B cell (primary cell): ENCODE measurements at regions not wholly inside any gene's neighbourhood (a gene's known extent, or its start where the extent isn't known, plus 50 kb on each side); places are given as distances from the start of the nearest gene placed in this dataset.
"Not testable (repeated sequence)": the region's sequence is repeated elsewhere in the genome, so short reads cannot be mapped to it uniquely, and the experiment has no call there.

Experiments
- ATAC-seq: fragments of 200-7000 bp; cut with Tn5 transposase; one replicate; pipeline ENCODE4 v1.10.0; 2021; ENCODE audit warnings: low read depth, mild to moderate bottlenecking, moderate number of reproducible peaks, moderate library complexity
- CTCF ChIA-PET: fragments of 350-600 bp; sonication (Branson Sonifier 250); formaldehyde crosslinking; loops from one replicate; lab custom pipeline; 2021; ENCODE audit warnings: antibody characterized with exemption, inconsistent platforms; lab: Charles Lee
- POLR2A ChIA-PET: fragments of 350-600 bp; sonication (Branson Sonifier 250); formaldehyde crosslinking; loops from one replicate; lab custom pipeline; 2021; ENCODE audit warnings: antibody characterized with exemption; lab: Charles Lee
- DNase-seq: peaks from one replicate; pipeline ENCODE4 v3.0.0; 2013
- H2AFZ ChIP-seq: 2 replicates; pipeline ENCODE4 v1.6.1; 2012; ENCODE audit warnings: mild to moderate bottlenecking, low read depth, low read length; ENCODE audit not compliant: insufficient read depth, poor library complexity, severe bottlenecking
- H3K27ac ChIP-seq, 2 donors: 1 replicate in 1 of 2; 2 replicates in 1 of 2; pipeline ENCODE4 v1.5.1; 2012 to 2013; ENCODE audit warnings: low read length in 2 of 2, mild to moderate bottlenecking in 2 of 2, moderate library complexity in 1 of 2
- H3K27me3 ChIP-seq, 4 experiments: fragments of 200-600 bp in 1 of 4; sonication (generic) in 1 of 4; replicated peaks in 1 of 4; 1 replicate in 2 of 4; 2 replicates in 2 of 4; pipeline versions ENCODE4 v1.6.1 to v1.7.0; 2013 to 2016; ENCODE audit warnings: low read length in 3 of 4, mild to moderate bottlenecking in 2 of 4, mixed read lengths in 1 of 4, moderate library complexity in 1 of 4; ENCODE audit not compliant: insufficient read depth in 4 of 4, control insufficient read depth in 3 of 4; ENCODE audit errors: control extremely low read depth in 1 of 4
- H3K36me3 ChIP-seq, 2 experiments: replicated peaks in 1 of 2; 1 replicate in 1 of 2; 2 replicates in 1 of 2; pipeline versions ENCODE4 v1.6.1 to v1.7.1; 2013; ENCODE audit warnings: low read length in 1 of 2; ENCODE audit not compliant: insufficient read depth in 2 of 2, control insufficient read depth in 1 of 2; ENCODE audit errors: control extremely low read depth in 1 of 2, extremely low read depth in 1 of 2
- H3K4me1 ChIP-seq, 2 donors: fragments of 200-600 bp in 1 of 2; sonication (generic) in 1 of 2; 1 replicate in 1 of 2; 2 replicates in 1 of 2; pipeline versions ENCODE4 v1.5.1 to v1.6.1; 2013 to 2017; ENCODE audit warnings: low read length in 2 of 2; ENCODE audit not compliant: control insufficient read depth in 2 of 2, insufficient read depth in 2 of 2
- H3K4me2 ChIP-seq: replicated peaks from 2 replicates; pipeline ENCODE3; 2012; ENCODE audit warnings: mild to moderate bottlenecking, low read depth, low read length; ENCODE audit not compliant: poor library complexity, severe bottlenecking
- H3K4me3 ChIP-seq, 5 experiments: fragments of 200-600 bp in 1 of 5; sonication (generic) in 1 of 5; 1 replicate in 3 of 5; 2 replicates in 2 of 5; pipeline versions ENCODE4 v1.5.1 to v1.7.0; 2011 to 2016; ENCODE audit warnings: low read length in 4 of 5, mild to moderate bottlenecking in 4 of 5, low read depth in 2 of 5, control low read depth in 1 of 5, moderate library complexity in 1 of 5; ENCODE audit not compliant: insufficient read depth in 1 of 5; ENCODE audit errors: control extremely low read depth in 1 of 5, extremely low read depth in 1 of 5
- H3K79me2 ChIP-seq: fragments of 200-600 bp; sonication (generic); one replicate; pipeline ENCODE4 v1.6.0; 2016; ENCODE audit warnings: low read length; ENCODE audit not compliant: control insufficient read depth, insufficient read depth
- H3K9ac ChIP-seq: fragments of 200-600 bp; sonication (generic); 2 replicates; pipeline ENCODE4 v1.6.1; 2017; ENCODE audit warnings: mild to moderate bottlenecking, low read length, moderate library complexity
- H3K9me3 ChIP-seq, 3 donors: one replicate each; pipeline versions ENCODE4 v1.6.1 to v1.7.1; 2013; ENCODE audit warnings: low read length in 2 of 3; ENCODE audit not compliant: control insufficient read depth in 2 of 3, insufficient read depth in 1 of 3; ENCODE audit errors: control extremely low read depth in 1 of 3
- H4K20me1 ChIP-seq: 2 replicates; pipeline ENCODE4 v1.6.0; 2012; ENCODE audit warnings: mild to moderate bottlenecking, low read length; ENCODE audit not compliant: insufficient read depth, control insufficient read depth, poor library complexity, severe bottlenecking
- H3K27ac Mint-ChIP-seq: one replicate; pipeline ENCODE4 v1.8.0; 2021; ENCODE audit warnings: mixed read lengths
- H3K27me3 Mint-ChIP-seq: one replicate; pipeline ENCODE4 v1.8.0; 2021; ENCODE audit warnings: mixed read lengths
- H3K4me1 Mint-ChIP-seq: one replicate; pipeline ENCODE4 v1.8.0; 2021; ENCODE audit warnings: mixed read lengths
- H3K4me3 Mint-ChIP-seq: one replicate; pipeline ENCODE4 v1.8.0; 2021; ENCODE audit warnings: mixed read lengths
- H3K9me3 Mint-ChIP-seq: one replicate; pipeline ENCODE4 v1.8.0; 2022; ENCODE audit warnings: mixed read lengths; ENCODE audit not compliant: insufficient read depth
- EZH2 ChIP-seq: IDR thresholded peaks from 2 replicates; pipeline ENCODE4 v1.6.1; 2012; ENCODE audit warnings: borderline replicate concordance, low read depth, mild to moderate bottlenecking, moderate library complexity, low read length; ENCODE audit not compliant: insufficient read depth, poor library complexity, severe bottlenecking
- WGBS: methylation state at CpG from one replicate; pipeline ENCODE4 v1.1.5; 2013; ENCODE audit warnings: missing lambda C conversion rate; ENCODE audit not compliant: insufficient coverage; 5-methylcytosine and 5-hydroxymethylcytosine counted together
- intact Hi-C: fragments of 100-400 bp; cut with micrococcal nuclease; formaldehyde crosslinking; loops from one replicate; pipeline ENCODE4 v1.10.0; 2022
- TF ChIP-seq, protein P1 (sequence below): fragments of 200-600 bp; IDR thresholded peaks from one replicate; pipeline ENCODE4 v1.8.0; 2022; ENCODE audit warnings: antibody characterized with exemption, mild to moderate bottlenecking

DNA sequence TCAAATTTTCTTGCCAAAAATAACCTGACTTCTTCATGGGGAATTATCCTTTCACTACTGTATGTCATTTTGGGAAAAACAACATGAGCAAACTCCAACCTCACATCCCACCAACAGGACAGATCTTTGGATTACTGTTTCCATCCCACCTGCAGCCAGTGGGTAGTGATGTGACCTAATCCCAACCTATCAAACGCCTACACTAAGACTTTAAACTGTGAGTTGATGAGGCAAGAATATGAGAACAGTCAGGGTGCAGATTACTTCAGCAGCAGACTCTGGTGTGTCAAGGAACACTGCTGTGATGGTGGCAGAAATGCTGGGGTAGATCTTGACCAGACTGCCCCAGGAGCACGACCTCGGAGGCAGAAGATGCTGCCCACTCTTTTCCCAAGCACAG, 293.2 kb downstream of the DUSP6 start:
- Histone ChIP-seq H3K4me2 (no peak overlapping the region), H3K36me3 (no peaks in the 10 kb centered on the region), H3K9me3 (no peaks in the 10 kb centered on the region), H3K79me2 (no peaks in the 10 kb centered on the region), H3K27ac (no peak overlapping the region), H3K4me3 (no peak overlapping the region), H4K20me1 (no peaks in the 10 kb centered on the region), H3K9ac (no peak overlapping the region), H3K27me3 (no peaks in the 10 kb centered on the region), H3K4me1 (no peaks in the 10 kb centered on the region), H2AFZ (no peak overlapping the region)
- ChIA-PET POLR2A (no interaction called here), CTCF (interaction anchor here (0.6 kb wide), 1 partner anchor 710 kb away, joined by 3 read pairs; no protein-coding TSS in a partner anchor)
- TF ChIP-seq EZH2 = no peak
- TF ChIP-seq, protein P1, sequence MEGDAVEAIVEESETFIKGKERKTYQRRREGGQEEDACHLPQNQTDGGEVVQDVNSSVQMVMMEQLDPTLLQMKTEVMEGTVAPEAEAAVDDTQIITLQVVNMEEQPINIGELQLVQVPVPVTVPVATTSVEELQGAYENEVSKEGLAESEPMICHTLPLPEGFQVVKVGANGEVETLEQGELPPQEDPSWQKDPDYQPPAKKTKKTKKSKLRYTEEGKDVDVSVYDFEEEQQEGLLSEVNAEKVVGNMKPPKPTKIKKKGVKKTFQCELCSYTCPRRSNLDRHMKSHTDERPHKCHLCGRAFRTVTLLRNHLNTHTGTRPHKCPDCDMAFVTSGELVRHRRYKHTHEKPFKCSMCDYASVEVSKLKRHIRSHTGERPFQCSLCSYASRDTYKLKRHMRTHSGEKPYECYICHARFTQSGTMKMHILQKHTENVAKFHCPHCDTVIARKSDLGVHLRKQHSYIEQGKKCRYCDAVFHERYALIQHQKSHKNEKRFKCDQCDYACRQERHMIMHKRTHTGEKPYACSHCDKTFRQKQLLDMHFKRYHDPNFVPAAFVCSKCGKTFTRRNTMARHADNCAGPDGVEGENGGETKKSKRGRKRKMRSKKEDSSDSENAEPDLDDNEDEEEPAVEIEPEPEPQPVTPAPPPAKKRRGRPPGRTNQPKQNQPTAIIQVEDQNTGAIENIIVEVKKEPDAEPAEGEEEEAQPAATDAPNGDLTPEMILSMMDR = no peak
- intact Hi-C loops = no loop called here
- ATAC-seq = no peak
- no CpG with 5 or more reads among the region's 3 CpGs for WGBS
- H3K4me3 Mint-ChIP-seq = no peak overlapping the region
- no peaks in the 10 kb centered on the region for H3K9me3 Mint-ChIP-seq
- no peaks in the 10 kb centered on the region for H3K4me1 Mint-ChIP-seq
- peaks cover 9% of the 10 kb centered on the region for H3K27me3 Mint-ChIP-seq
- H3K27ac Mint-ChIP-seq = no peak overlapping the region
- no peak for DNase-seq

- Histone ChIP-seq H3K9me3 (no peaks in the 10 kb centered on the region), H3K4me2 (no peak overlapping the region), H3K27ac (no peak overlapping the region), H3K4me3 (no peak overlapping the region), H3K9ac (no peak overlapping the region), H2AFZ (no peak overlapping the region), H4K20me1 (no peaks in the 10 kb centered on the region), H3K79me2 (no peaks in the 10 kb centered on the region), H3K27me3 (no peaks in the 10 kb centered on the region), H3K4me1 (no peaks in the 10 kb centered on the region), H3K36me3 (no peaks in the 10 kb centered on the region)
- Mint-ChIP-seq H3K27ac (no peak overlapping the region), H3K27me3 (peaks cover 9% of the 10 kb centered on the region), H3K9me3 (peaks cover 4% of the 10 kb centered on the region), H3K4me1 (no peaks in the 10 kb centered on the region), H3K4me3 (no peak overlapping the region)
- no peak for ATAC-seq
- intact Hi-C loops = no loop called here
- DNase-seq = no peak
- TF ChIP-seq EZH2 = no peak
- TF ChIP-seq, protein P1 = no peak
- ChIA-PET POLR2A (no interaction called here), CTCF (interaction anchor here (0.6 kb wide), 1 partner anchor 711 kb away, joined by 3 read pairs; no protein-coding TSS in a partner anchor)
Observed at GRCh38 chr12:89058402-89058801, 293.9 kb downstream of the DUSP6 start.

GRCh38 chr12:89053817-89054216, 298.5 kb downstream of the DUSP6 start:
- POLR2A ChIA-PET, H3K27ac ChIP-seq, H3K4me1 Mint-ChIP-seq, intact Hi-C loops, H3K27ac Mint-ChIP-seq, H3K9ac ChIP-seq, H3K4me1 ChIP-seq, H3K27me3 ChIP-seq, ATAC-seq, H3K9me3 ChIP-seq, H3K4me2 ChIP-seq, H2AFZ ChIP-seq, H3K4me3 ChIP-seq, H3K27me3 Mint-ChIP-seq, DNase-seq, H3K9me3 Mint-ChIP-seq, H3K36me3 ChIP-seq, H4K20me1 ChIP-seq, H3K79me2 ChIP-seq, H3K4me3 Mint-ChIP-seq: not testable (repeated sequence)
- 80% methylated on average over 1 of the region's 4 CpGs for WGBS
- CTCF ChIA-PET = interaction anchor here (0.9 to 5.8 kb wide), 3 partner anchors 34 to 475 kb away, joined by 3 to 84 read pairs (median 14); no protein-coding TSS in a partner anchor
